Fibroblast of pulmonary artery (primary cell): ENCODE measurements at regions not wholly inside any gene's neighbourhood (a gene's known extent, or its start where the extent isn't known, plus 50 kb on each side); places are given as distances from the start of the nearest gene placed in this dataset.

ENCODE experiments used
- DNase-seq: peaks from one replicate; pipeline ENCODE4 v3.0.0-alpha.2; 2010; ENCODE audit warnings: low read depth
- H3K4me3 ChIP-seq: replicated peaks from 2 replicates; pipeline ENCODE4 v1.5.1; 2011; ENCODE audit warnings: low read depth, mild to moderate bottlenecking, control low read depth, low read length, moderate library complexity
- CTCF ChIP-seq: IDR thresholded peaks from 2 replicates; pipeline ENCODE4 v1.5.1; 2011; ENCODE audit warnings: mild to moderate bottlenecking, control low read depth, low read length, inconsistent platforms; ENCODE audit errors: missing control alignments

DNA sequence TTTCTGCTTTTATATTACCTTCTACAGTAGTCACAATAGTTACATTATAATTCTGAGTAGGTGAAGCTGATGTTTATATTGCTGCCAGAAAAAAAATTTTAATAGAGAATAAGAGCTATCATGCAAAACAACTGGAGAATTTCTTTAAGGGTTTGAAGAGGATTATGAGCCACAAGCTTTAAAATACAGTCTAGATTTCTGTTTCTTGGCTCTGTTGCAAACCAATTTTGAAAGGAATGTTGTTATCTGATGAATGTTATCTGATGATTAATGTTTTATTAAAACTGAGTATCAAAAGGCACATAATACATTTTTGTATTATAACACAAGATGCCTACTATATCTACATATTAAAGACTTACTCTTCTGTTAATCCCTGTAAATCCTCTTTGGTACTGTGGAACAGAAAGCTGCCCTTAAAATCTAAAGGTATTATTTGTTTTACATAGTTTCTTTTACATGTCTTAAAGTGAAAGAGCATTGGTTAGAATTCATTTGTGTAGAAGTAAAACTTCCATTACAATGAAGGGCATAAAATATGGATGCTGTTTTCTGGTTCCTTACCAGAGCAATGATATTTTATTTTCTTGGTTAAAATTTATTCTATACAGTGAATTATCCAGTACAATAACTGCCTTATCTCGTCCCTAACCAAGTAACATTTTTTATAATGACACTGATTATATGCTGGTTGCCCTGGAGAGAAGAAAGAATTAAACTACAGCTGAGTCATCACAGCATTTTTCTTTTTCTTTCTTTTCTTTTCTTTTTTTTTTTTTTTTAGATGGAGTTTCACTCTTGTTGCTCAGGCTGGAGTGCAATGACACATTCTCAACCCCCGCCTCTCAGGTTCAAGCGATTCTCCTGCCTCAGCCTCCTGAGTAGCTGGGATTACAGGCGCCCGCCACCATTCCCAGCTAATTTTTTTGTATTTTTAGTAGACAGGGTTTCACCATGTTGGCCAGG lies 205.7 kb downstream of the TANC2 start:
- H3K4me3 ChIP-seq: no peak overlapping the region
- DNase-seq: peak; percentile 57
- no peak for TF ChIP-seq CTCF

GRCh38 chr17:63173450-63173849 lies 207.4 kb downstream of the TANC2 start:
- no peak for DNase-seq
- no peak overlapping the region for H3K4me3 ChIP-seq
- no peak for TF ChIP-seq CTCF

DNA sequence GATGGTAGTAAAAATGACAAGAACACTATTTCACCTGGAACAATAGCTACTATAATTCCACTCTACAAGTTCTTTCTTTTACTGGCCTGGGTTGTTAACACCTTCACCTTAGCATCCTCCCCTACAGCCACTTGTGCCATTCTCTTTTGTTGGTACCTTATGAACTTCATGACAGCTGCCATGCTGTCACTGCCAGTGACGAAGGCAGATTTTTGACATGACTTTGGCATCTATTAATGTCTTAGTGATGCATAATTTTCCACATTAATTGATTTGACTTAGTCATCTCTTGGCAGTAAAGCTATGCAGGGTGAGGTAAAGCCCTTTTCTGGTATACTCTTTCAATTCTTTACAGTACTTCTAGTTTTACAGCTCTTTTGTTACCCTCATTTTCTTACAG lies 207.9 kb downstream of the TANC2 start:
- no peak overlapping the region for H3K4me3 ChIP-seq
- no peak for TF ChIP-seq CTCF
- DNase-seq: no peak

DNA sequence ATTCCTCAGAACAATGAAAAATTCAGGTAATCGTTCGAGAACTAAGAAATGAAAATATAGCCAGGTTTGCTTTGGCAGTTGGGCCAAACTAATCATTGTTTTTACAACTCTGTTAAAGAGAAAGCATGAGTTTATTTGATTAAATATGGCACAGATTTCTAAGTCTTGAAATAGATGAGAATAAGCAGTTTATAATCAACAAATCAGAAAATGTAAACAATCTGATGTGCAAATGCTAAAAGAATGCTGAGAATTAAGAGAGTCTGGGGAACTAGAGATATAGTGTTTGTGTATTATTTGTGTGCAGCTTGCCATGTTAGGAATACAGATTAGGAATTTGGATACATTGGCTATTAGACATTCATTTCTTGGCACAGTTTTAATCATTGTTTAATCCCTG lies 212.5 kb downstream of the TANC2 start:
- peak; percentile 43 for DNase-seq
- H3K4me3 ChIP-seq: no peak overlapping the region
- TF ChIP-seq CTCF: no peak

DNA sequence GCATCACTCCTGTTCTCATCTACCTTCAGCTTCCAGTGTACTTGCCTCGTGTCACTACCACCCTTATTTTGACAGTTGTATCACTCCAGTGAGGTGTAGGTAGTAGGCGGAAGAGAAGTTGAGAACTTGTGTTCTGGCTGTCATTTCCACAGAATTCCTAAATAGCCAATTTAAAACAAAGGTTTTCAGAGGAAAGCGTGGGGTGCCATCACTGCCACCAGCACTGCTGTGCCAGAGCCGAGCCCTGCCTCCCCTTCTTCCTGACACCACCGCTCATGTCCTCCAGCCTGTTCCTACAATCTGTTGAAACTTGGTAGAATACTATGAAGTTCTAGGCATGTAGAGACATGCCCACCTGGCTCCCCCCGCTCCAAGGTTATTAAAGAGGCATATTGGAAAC lies 215.8 kb downstream of the TANC2 start:
- H3K4me3 ChIP-seq: no peak overlapping the region
- DNase-seq: no peak
- TF ChIP-seq CTCF: no peak

DNA sequence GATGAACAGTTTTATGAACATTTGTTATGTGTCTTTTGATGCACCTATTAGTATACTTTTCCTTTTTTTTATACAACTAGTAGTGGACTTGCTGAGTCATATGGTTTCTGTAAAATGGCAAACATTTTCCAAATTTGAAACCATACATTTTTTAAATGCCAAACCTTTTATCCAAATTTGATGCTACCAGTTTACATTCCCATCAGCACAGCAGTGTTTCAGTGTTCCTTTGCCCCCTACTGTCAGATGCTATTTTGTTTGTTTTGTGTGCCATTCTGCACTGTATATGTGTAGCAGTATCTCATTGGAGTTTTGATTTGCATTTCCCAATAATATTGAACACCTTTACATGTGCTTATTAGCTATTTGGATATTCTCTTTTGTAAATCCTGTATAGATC lies 219.4 kb downstream of the TANC2 start:
- peak; percentile 7 for DNase-seq
- no peak overlapping the region for H3K4me3 ChIP-seq
- TF ChIP-seq CTCF: no peak

DNA sequence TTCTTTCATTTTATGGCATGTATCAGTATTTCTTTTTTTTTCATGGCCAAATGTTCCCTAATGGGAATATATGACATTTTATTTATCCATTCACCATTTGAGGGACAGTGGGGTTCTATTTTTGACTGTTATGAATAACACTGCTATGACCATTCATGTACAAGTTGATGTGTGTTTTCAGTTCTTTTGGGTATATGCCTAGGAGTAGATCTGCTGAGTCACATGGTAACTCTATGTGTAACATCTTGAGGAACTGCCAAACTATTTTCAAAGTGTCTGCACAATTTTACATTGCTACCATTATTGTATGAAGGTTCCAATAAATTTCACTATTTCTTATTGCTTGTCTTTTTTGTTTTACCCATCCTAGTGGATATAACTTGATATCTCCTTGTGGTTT lies 223.0 kb downstream of the TANC2 start:
- peak; percentile 68 for DNase-seq
- H3K4me3 ChIP-seq: no peak overlapping the region
- TF ChIP-seq CTCF: no peak
